ENCODE measurements at regions not wholly inside any gene's neighbourhood (a gene's known extent, or its start where the extent isn't known, plus 50 kb on each side); places are given as distances from the start of the nearest gene placed in this dataset.

- TF ChIP-seq CTCF (conservative IDR thresholded peaks at IDR 0.05) = no peak
- no peak for TF ChIP-seq ZFX (IDR thresholded peaks at IDR 0.05)
Measured at GRCh38 chr15:35880896-35881295, 334.9 kb upstream of the DPH6 start.

Data from C4-2B (cell line).